Loucy (cell line): ENCODE measurements at regions not wholly inside any gene's neighbourhood (a gene's known extent, or its start where the extent isn't known, plus 50 kb on each side); places are given as distances from the start of the nearest gene placed in this dataset.

Experiments
- H2AFZ ChIP-seq: fragments of 200-600 bp; sonication (generic); 2 replicates; pipeline ENCODE4 v1.6.0; 2016; ENCODE audit warnings: antibody characterized with exemption, mild to moderate bottlenecking, low read length, moderate library complexity
- H3F3A ChIP-seq: fragments of 200-600 bp; 2 replicates; pipeline ENCODE4 v1.6.0; 2016; ENCODE audit warnings: antibody characterized with exemption, low read depth, mild to moderate bottlenecking
- H3K27me3 ChIP-seq: fragments of 200-600 bp; sonication (generic); 2 replicates; pipeline ENCODE4 v1.6.1; 2014; ENCODE audit warnings: low read length, mild to moderate bottlenecking; ENCODE audit not compliant: insufficient read depth, poor library complexity, severe bottlenecking
- H3K36me3 ChIP-seq: fragments of 200-600 bp; sonication (generic); 2 replicates; pipeline ENCODE4 v1.6.1; 2016; ENCODE audit warnings: low read length; ENCODE audit not compliant: insufficient read depth
- H3K4me1 ChIP-seq: fragments of 200-600 bp; sonication (generic); 2 replicates; pipeline ENCODE4 v1.5.1; 2014; ENCODE audit warnings: low read length, mild to moderate bottlenecking; ENCODE audit not compliant: insufficient read depth, poor library complexity, severe bottlenecking
- H3K4me2 ChIP-seq: fragments of 200-600 bp; sonication (generic); 2 replicates; pipeline ENCODE4 v1.6.0; 2014; ENCODE audit warnings: antibody characterized with exemption, low read length, low read depth, mild to moderate bottlenecking; ENCODE audit not compliant: poor library complexity, severe bottlenecking
- H3K4me3 ChIP-seq: fragments of 200-600 bp; sonication (generic); 2 replicates; pipeline ENCODE4 v1.5.1; 2014; ENCODE audit warnings: low read length, mild to moderate bottlenecking, mixed read lengths; ENCODE audit not compliant: poor library complexity, severe bottlenecking
- H3K79me2 ChIP-seq: fragments of 200-600 bp; sonication (generic); 2 replicates; pipeline ENCODE4 v1.6.1; 2014; ENCODE audit warnings: low read length; ENCODE audit not compliant: insufficient read depth
- H3K9ac ChIP-seq: fragments of 200-600 bp; sonication (generic); 2 replicates; pipeline ENCODE4 v1.6.0; 2014; ENCODE audit warnings: mild to moderate bottlenecking, low read depth, low read length, moderate library complexity; ENCODE audit not compliant: poor library complexity, severe bottlenecking
- H3K9me2 ChIP-seq: fragments of 200-600 bp; sonication (generic); replicated peaks from 2 replicates; pipeline ENCODE4 v1.6.1; 2016; ENCODE audit warnings: low read depth, low read length, mixed read lengths
- H3K9me3 ChIP-seq: fragments of 200-600 bp; sonication (generic); 2 replicates; pipeline ENCODE4 v1.6.1; 2014; ENCODE audit warnings: mild to moderate bottlenecking, antibody characterized with exemption, low read length, low read depth; ENCODE audit not compliant: insufficient read depth
- H4K20me1 ChIP-seq: fragments of 200-600 bp; sonication (generic); 2 replicates; pipeline ENCODE4 v1.6.0; 2014; ENCODE audit warnings: antibody characterized with exemption, low read length, mild to moderate bottlenecking; ENCODE audit not compliant: insufficient read depth, poor library complexity, severe bottlenecking
- CTCF ChIP-seq: fragments of 200-600 bp; sonication (generic); conservative IDR thresholded peaks from 2 replicates; pipeline ENCODE4 v1.5.1; 2014; ENCODE audit warnings: mild to moderate bottlenecking, antibody characterized with exemption, low read length
- EZH2phosphoT487 ChIP-seq: fragments of 200-600 bp; IDR thresholded peaks from 2 replicates; pipeline ENCODE4 v1.6.1; 2018; ENCODE audit warnings: antibody characterized with exemption, mild to moderate bottlenecking, moderate library complexity, borderline replicate concordance

- no peaks in the 10 kb centered on the region for H3K9me2 ChIP-seq
- H3K9ac ChIP-seq: no peak overlapping the region
- H3K4me3 ChIP-seq: no peak overlapping the region
- TF ChIP-seq EZH2phosphoT487 (no peak), CTCF (no peak)
- H3K79me2 ChIP-seq: no peaks in the 10 kb centered on the region
- no peaks in the 10 kb centered on the region for H3F3A ChIP-seq
- H4K20me1 ChIP-seq: no peaks in the 10 kb centered on the region
- H2AFZ ChIP-seq: no peak overlapping the region
- no peak overlapping the region for H3K4me2 ChIP-seq
- no peaks in the 10 kb centered on the region for H3K4me1 ChIP-seq
- H3K27me3 ChIP-seq: no peaks in the 10 kb centered on the region
- H3K36me3 ChIP-seq: no peaks in the 10 kb centered on the region
- no peaks in the 10 kb centered on the region for H3K9me3 ChIP-seq
These were observed 61.6 kb upstream of the CDON start for GRCh38 chr11:126124231-126124661.

- Histone ChIP-seq H3K9me2 (no peaks in the 10 kb centered on the region), H3K27me3 (no peaks in the 10 kb centered on the region), H2AFZ (no peak overlapping the region), H3F3A (no peaks in the 10 kb centered on the region), H3K4me3 (no peak overlapping the region), H3K79me2 (no peaks in the 10 kb centered on the region), H3K9me3 (no peaks in the 10 kb centered on the region), H3K36me3 (no peaks in the 10 kb centered on the region), H4K20me1 (no peaks in the 10 kb centered on the region), H3K4me2 (no peak overlapping the region), H3K4me1 (no peaks in the 10 kb centered on the region), H3K9ac (no peak overlapping the region)
- no peak for TF ChIP-seq CTCF
- TF ChIP-seq EZH2phosphoT487: no peak
These were observed 61.0 kb upstream of the CDON start for GRCh38 chr11:126123686-126124085.

- no peaks in the 10 kb centered on the region for H3F3A ChIP-seq
- H3K9me3 ChIP-seq: no peaks in the 10 kb centered on the region
- TF ChIP-seq EZH2phosphoT487 (no peak), CTCF (no peak)
- no peaks in the 10 kb centered on the region for H4K20me1 ChIP-seq
- no peaks in the 10 kb centered on the region for H3K9me2 ChIP-seq
- no peaks in the 10 kb centered on the region for H3K36me3 ChIP-seq
- no peaks in the 10 kb centered on the region for H3K79me2 ChIP-seq
- H3K9ac ChIP-seq: no peak overlapping the region
- H3K4me2 ChIP-seq: no peak overlapping the region
- no peak overlapping the region for H2AFZ ChIP-seq
- H3K4me1 ChIP-seq: no peaks in the 10 kb centered on the region
- H3K27me3 ChIP-seq: no peaks in the 10 kb centered on the region
- H3K4me3 ChIP-seq: no peak overlapping the region
These were observed 60.2 kb upstream of the CDON start for GRCh38 chr11:126122863-126123262.
